EH (cell line): ENCODE measurements at regions not wholly inside any gene's neighbourhood (a gene's known extent, or its start where the extent isn't known, plus 50 kb on each side); places are given as distances from the start of the nearest gene placed in this dataset.
"Not testable (repeated sequence)": the region's sequence is repeated elsewhere in the genome, so short reads cannot be mapped to it uniquely, and the experiment has no call there.

Source experiments
- DNase-seq: peaks from one replicate; pipeline ENCODE4 v3.0.0-alpha.2; 2015; ENCODE audit warnings: low read depth

GRCh38 chr3:88807491-88808105 lies 299.8 kb upstream of the EPHA3 start:
- peak; percentile 64 for DNase-seq

DNA sequence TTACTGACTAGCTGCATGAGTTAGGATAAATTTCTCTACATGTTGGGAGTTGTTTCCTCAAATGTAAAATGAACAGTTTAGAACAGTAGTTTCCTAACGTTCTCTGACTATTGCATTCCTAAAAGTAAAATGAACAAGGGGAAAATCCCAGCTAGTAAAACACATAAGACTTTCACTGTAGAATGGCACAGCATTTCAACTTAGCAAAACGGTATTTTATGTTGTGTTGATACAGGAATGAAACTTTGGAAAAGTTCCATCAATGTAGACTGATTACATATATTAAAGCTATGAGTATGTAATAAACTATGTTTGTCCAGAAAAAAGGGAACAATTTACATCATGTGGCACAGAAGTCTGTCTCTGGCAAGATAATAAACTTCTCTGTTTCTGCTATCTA lies 297.4 kb upstream of the EPHA3 start:
- peak; percentile 35 for DNase-seq

DNA sequence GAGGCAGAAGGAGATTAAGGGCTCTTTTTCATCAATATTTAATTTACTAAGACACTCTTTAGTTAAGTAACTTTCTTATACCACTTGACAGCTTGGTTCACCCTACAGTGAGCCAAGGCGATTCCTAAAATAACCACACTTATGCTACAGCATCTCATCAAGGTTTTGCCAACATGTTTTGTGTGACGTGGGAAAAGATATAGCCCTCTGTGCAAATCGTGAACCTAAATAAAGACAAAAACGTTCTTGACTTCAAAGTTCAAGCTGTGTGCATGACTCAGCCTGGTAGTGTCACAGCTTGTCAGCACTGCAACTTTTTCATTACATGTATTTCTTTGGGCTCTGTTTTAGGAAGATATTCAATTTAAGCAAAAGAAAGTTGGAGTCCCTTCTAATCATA lies 297.0 kb upstream of the EPHA3 start:
- peak; percentile 44 for DNase-seq

DNA sequence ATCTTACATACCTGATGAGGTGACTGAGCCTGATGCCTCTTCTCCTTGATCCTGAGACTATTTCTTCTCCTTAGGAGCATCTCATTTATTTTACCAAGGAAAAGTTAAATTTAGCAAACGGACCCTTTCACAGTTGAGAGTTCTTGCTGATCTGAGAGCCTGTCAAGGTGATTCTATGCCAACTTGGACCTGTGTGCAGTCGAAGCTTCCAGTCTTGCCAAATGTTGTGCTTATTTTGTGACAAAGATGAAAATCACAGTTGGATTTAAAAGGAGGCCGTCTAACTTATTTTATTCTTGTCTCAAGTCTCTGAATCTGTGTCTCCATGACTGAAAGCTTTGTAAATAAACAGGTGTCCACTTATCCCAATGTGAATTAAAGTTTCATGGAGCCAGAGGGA lies 296.3 kb upstream of the EPHA3 start:
- DNase-seq = no peak

DNA sequence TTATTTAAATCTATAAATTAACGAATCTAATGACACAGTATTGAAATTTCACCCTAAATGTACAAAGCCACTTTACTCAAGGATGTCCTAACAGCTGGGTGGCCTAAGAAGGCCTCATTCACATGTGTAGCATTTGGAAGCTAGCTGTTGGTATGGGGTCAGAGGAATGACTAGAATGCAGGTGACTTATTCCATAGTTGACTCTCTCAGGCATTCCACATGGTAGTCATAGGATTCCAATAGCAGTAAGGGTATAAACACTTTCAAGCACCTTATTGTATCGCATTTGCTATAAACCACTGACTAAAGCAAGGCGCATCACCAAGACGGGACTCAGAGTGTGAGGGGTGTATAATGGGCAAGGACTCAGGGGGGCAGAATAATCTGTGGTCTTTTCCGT lies 294.8 kb upstream of the EPHA3 start:
- no peak for DNase-seq

DNA sequence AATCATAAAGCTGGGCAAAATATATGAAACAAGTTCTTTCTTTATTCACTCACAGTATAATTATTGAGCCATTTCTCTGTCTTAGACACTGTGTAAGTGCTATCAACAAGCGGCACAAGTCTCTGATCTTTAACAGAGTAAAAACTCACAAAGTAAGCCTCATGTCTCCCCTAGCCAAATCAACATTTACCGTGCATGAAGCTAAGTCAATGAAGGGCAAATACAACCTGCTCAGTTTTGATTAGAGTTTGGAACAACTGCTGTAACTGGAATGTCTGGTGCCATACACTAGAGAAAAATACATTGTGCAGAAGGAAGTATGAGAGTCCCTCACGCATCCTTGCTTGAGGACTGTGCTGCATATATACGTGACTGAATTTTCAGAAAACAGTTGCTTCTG lies 291.0 kb upstream of the EPHA3 start:
- no peak for DNase-seq

- DNase-seq = no peak
Observed at GRCh38 chr3:88824666-88825564, 282.5 kb upstream of the EPHA3 start.

- DNase-seq = no peak
Observed at GRCh38 chr3:88828466-88828865, 279.0 kb upstream of the EPHA3 start.

- DNase-seq = no peak
Observed at GRCh38 chr3:88852606-88853005, 254.8 kb upstream of the EPHA3 start.

- peak; percentile 14 for DNase-seq
Observed at GRCh38 chr3:88863196-88863595, 244.2 kb upstream of the EPHA3 start.

- DNase-seq = no peak
Observed at GRCh38 chr3:88876724-88877123, 230.7 kb upstream of the EPHA3 start.

GRCh38 chr3:88879905-88880304 lies 227.5 kb upstream of the EPHA3 start:
- DNase-seq = no peak

- no peak for DNase-seq
Observed at GRCh38 chr3:88882121-88882520, 225.3 kb upstream of the EPHA3 start.

DNA sequence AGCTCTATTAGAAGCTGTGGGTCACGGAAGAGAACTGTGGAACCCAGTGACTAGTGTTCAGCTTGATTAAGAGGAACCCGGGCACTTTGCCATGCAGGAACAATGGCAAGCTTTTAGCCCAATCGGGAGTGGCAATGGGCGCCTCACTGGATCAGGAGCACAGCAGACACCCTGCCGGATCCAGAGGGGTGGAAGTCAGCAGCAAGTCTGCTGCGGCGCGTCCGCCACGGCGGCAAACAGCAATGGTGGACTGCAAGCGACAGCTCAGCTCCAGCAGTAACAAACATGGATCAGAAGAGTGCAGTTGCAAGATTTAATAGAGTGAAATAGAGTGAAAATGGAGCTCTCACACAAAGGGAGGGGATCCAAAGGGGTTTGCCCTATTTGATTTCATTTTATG lies 220.8 kb upstream of the EPHA3 start:
- DNase-seq = not testable (repeated sequence)

DNA sequence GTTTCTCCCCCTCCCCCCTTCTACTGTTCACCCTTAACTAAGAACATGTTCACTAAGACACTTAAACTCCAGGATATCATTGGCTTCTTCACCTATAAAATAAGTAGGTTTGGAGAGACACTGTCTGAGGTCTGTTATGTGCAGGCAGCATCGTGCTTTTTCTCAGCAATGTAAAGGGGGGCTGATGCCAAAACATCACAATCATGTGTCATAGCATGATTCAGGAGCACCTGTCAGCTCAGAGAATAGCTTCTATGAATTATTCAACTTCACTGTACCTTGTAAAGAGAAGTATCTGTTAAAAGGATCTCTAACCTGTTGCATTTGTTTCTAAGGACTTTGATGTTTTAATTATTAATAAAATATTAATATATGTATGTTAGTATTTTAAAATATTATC lies 211.4 kb upstream of the EPHA3 start:
- DNase-seq = no peak

DNA sequence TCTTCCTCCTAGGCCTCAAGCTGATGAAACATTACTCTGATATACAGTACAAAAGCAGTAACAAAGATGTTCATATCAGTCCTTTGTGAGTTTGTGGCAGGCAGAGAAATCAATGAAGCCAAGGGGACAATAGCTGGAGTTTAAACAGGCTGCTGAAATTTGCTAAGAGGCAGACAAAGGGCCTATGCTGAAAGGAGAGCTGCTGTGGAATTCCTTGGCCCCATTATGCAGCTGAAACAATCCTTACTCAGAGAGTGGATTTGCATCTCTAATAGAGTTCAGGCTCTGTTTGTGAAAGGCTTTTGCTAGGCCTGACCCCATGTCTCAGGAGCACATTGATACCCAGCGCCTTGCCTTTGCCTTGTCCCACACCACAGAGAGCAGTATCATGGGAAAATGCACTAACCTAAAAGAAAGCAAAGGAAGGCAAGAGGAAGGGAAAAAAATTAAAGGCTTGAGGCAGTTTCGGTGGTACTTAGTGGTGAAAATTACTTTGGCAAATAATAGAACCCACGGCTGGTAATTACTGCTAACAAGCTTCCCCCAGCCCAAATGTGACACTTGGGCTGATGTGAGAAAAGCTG lies 195.0 kb upstream of the EPHA3 start:
- no peak for DNase-seq

- DNase-seq = no peak
Observed at GRCh38 chr3:88918841-88919240, 188.6 kb upstream of the EPHA3 start.

- no peak for DNase-seq
Observed at GRCh38 chr3:88921986-88922385, 185.4 kb upstream of the EPHA3 start.

GRCh38 chr3:88926221-88926620 lies 181.2 kb upstream of the EPHA3 start:
- no peak for DNase-seq

GRCh38 chr3:88930611-88931010 lies 176.8 kb upstream of the EPHA3 start:
- DNase-seq = no peak

GRCh38 chr3:88936831-88937230 lies 170.6 kb upstream of the EPHA3 start:
- no peak for DNase-seq

DNA sequence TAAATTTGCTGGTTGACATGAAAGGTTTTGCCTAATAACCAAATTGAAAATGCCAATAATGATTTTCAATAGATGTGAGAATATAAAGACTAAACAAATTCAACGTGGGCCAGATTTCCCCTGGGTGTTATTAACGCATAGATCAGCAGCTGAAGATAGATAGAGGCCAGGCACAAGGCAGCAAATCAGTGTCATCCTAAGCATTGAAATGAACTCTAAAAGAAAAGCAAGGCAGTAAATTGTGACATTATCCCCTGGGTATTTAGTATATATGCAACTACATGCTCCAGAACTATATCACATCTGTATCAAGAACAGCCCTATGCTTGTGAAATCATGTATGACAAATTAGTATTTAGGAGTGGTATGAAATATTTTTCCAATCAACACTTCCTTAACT lies 167.1 kb upstream of the EPHA3 start:
- DNase-seq = no peak

DNA sequence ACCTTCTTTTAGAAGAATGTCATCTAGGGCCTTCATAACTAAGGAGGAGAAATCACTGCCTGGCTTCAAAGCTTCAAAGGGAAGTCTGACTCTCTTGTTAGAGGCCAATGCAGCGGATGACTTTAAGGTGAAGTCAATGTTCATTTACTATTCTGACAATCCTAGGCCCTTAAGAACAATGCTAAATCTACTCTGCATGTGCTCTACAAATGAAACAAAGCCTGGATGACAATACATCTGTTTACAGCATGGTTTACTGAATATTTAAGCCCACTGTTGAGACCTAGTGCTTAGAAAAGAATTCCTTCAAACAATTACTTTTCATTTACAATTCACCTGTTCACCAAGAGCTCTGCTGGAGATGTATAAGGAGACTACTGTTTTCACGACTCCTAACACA lies 160.4 kb upstream of the EPHA3 start:
- no peak for DNase-seq
